ENCODE measurements at regions not wholly inside any gene's neighbourhood (a gene's known extent, or its start where the extent isn't known, plus 50 kb on each side); places are given as distances from the start of the nearest gene placed in this dataset.

GRCh38 chr21:35475009-35475408 is 425.9 kb upstream of the RUNX1 start (continued):
- TF ChIP-seq ZNF784 (CRISPR knock-in tag; IDR thresholded peaks at IDR 0.05; ENCODE audit: borderline replicate concordance), result no peak
- no peak for TF ChIP-seq ZNF530 (CRISPR knock-in tag; IDR thresholded peaks at IDR 0.05; ENCODE audit: low read depth)

- no peak overlapping the region for H2AFZ ChIP-seq (ENCODE audit: low read length)
- H3K27ac ChIP-seq (ENCODE audit: extremely low read length, insufficient read depth, low read length), result no peak overlapping the region
- no peaks in the 10 kb centered on the region for H3K4me1 ChIP-seq (ENCODE audit: insufficient read depth, low read length)
- H3K79me2 ChIP-seq (ENCODE audit: insufficient read depth, low read length), result no peaks in the 10 kb centered on the region
- no peak overlapping the region for H3K4me2 ChIP-seq (ENCODE audit: low read depth, low read length)
- CTCF ChIA-PET (ENCODE audit: low intra/inter-chr PET ratio, low total read pairs), result no interaction called here
- no peaks in the 10 kb centered on the region for H3K9me3 ChIP-seq (ENCODE audit: low read length)
- H3K36me3 ChIP-seq (replicated peaks in 1 of 2; ENCODE audit: control insufficient read depth in 1 of 2, insufficient read depth in 2 of 2, low read length in 2 of 2), result no peaks in the 10 kb centered on the region
- no peak overlapping the region for H3K4me3 ChIP-seq (replicated peaks in 1 of 3; ENCODE audit: insufficient read depth in 1 of 3, low read depth in 2 of 3, low read length in 3 of 3)
- 96% methylated on average over 1 of the region's 1 CpG for WGBS (ENCODE audit: low lambda C conversion rate)
- no peak for TF ChIP-seq PRDM15 (CRISPR knock-in tag; IDR thresholded peaks at IDR 0.05)
- no peak for FAIRE-seq
- no peak overlapping the region for H3K9ac ChIP-seq (ENCODE audit: insufficient read depth, low read depth, low read length)
- no peak for DNase-seq (ENCODE audit: low spot score)
- ATAC-seq, result no peak
- POLR2A ChIA-PET, result no interaction called here
- in situ Hi-C loops (cut with HindIII; ENCODE audit: extremely low pct_ligation_motif_present, low pct_unique_long_range_greater_than_20kb) (no loop called here), intact Hi-C loops (cut with micrococcal nuclease; ENCODE audit: unreplicated experiment) (no loop called here)
- no peaks in the 10 kb centered on the region for H4K20me1 ChIP-seq (ENCODE audit: insufficient read depth, low read length)
- H3K27me3 ChIP-seq (ENCODE audit: control insufficient read depth in 1 of 2, insufficient read depth in 2 of 2, low read length in 2 of 2), result no peaks in the 10 kb centered on the region
- BruUV-seq (replicated peaks), result no TSS peak
These were observed 424.4 kb upstream of the RUNX1 start for GRCh38 chr21:35473496-35473895.

Data from HepG2 (cell line).